OCI-LY1 (cell line): ENCODE measurements at regions not wholly inside any gene's neighbourhood (a gene's known extent, or its start where the extent isn't known, plus 50 kb on each side); places are given as distances from the start of the nearest gene placed in this dataset.

ENCODE experiments used
- EZH2 ChIP-seq: fragments of 200-600 bp; sonication (generic), shearing (Covaris generic); IDR thresholded peaks from 2 replicates; pipeline ENCODE4 v1.8.0; 2017; ENCODE audit warnings: borderline replicate concordance, mixed run types, mild to moderate bottlenecking, antibody characterized with exemption, low read length, moderate library complexity, mixed read lengths
- TF ChIP-seq, protein P1 (sequence below): fragments of 200-600 bp; sonication (generic), shearing (Covaris generic); IDR thresholded peaks from 2 replicates; pipeline ENCODE4 v1.5.1; 2017; ENCODE audit warnings: mild to moderate bottlenecking, antibody characterized with exemption, low read length, moderate library complexity, mixed read lengths

DNA sequence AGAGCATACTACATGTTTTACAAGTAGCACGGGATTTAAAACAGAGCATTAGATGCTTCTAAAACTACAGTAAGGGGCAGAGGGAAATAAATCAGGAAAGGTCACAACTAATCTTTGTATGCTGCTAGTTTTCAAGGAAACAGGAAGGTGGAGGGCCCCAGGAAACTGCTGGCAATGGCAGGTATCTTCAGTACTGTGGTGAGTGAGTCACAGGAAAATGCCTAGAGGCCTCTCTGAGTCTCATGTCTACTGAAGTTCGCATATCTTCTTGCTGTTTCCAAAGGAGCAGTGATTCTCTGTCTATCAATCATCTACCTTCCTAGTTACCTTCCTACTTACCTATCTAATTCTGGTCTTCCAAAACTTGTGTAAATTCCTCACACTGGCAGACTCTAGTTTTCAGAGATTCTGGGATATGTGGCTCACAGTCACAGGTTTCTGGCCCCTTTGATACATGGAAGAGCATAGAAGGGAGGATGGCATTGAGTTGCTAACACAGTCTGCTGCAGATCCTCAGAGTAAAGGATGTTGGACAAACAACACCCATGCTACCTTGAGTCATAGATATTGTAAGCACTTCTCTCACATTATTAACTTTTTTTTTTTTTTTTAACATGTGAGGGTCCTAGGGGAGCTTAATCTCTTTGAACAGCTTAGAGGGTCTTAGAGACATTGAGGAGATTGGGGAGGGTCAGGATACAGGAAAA lies 58.8 kb upstream of the SYN3 start:
- TF ChIP-seq, protein P1, sequence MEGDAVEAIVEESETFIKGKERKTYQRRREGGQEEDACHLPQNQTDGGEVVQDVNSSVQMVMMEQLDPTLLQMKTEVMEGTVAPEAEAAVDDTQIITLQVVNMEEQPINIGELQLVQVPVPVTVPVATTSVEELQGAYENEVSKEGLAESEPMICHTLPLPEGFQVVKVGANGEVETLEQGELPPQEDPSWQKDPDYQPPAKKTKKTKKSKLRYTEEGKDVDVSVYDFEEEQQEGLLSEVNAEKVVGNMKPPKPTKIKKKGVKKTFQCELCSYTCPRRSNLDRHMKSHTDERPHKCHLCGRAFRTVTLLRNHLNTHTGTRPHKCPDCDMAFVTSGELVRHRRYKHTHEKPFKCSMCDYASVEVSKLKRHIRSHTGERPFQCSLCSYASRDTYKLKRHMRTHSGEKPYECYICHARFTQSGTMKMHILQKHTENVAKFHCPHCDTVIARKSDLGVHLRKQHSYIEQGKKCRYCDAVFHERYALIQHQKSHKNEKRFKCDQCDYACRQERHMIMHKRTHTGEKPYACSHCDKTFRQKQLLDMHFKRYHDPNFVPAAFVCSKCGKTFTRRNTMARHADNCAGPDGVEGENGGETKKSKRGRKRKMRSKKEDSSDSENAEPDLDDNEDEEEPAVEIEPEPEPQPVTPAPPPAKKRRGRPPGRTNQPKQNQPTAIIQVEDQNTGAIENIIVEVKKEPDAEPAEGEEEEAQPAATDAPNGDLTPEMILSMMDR: no peak
- no peak for TF ChIP-seq EZH2
